ENCODE measurements at regions not wholly inside any gene's neighbourhood (a gene's known extent, or its start where the extent isn't known, plus 50 kb on each side); places are given as distances from the start of the nearest gene placed in this dataset.

DNA sequence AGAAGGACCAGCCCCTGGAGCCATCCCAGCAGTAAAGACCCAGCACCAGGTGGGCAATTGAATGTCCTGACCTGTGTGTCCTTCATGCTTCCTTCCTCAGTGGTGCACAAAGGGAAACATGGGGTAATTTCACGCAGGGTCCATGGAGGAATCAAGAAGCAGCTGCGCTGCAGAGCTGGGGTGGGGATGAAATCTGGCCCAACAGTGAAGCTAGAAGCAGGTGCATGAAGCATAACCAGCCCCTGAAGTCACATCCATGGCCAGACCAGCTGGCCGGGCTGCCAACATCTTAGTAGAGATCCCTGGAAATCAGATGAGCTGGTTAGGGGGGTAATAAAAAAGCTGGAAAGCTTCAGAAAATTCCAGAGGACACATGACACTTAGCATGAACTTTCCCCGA, 646.7 kb upstream of the DEFB115 start (continued):
- TF ChIP-seq, protein P1, sequence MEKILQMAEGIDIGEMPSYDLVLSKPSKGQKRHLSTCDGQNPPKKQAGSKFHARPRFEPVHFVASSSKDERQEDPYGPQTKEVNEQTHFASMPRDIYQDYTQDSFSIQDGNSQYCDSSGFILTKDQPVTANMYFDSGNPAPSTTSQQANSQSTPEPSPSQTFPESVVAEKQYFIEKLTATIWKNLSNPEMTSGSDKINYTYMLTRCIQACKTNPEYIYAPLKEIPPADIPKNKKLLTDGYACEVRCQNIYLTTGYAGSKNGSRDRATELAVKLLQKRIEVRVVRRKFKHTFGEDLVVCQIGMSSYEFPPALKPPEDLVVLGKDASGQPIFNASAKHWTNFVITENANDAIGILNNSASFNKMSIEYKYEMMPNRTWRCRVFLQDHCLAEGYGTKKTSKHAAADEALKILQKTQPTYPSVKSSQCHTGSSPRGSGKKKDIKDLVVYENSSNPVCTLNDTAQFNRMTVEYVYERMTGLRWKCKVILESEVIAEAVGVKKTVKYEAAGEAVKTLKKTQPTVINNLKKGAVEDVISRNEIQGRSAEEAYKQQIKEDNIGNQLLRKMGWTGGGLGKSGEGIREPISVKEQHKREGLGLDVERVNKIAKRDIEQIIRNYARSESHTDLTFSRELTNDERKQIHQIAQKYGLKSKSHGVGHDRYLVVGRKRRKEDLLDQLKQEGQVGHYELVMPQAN (conservative IDR thresholded peaks at IDR 0.05) = no peak
- TF ChIP-seq ESRRA (IDR thresholded peaks at IDR 0.05; ENCODE audit: low read length) (no peak), ZNF217 (IDR thresholded peaks at IDR 0.05) (no peak), ZSCAN29 (IDR thresholded peaks at IDR 0.05) (no peak), DPF2 (IDR thresholded peaks at IDR 0.05) (no peak), RAD21 (IDR thresholded peaks at IDR 0.05; ENCODE audit: insufficient read depth, low read depth, low read length) (no peak), WRNIP1 (IDR thresholded peaks at IDR 0.05; ENCODE audit: borderline replicate concordance, low read depth, low read length) (no peak), HDGF (IDR thresholded peaks at IDR 0.05) (no peak)

DNA sequence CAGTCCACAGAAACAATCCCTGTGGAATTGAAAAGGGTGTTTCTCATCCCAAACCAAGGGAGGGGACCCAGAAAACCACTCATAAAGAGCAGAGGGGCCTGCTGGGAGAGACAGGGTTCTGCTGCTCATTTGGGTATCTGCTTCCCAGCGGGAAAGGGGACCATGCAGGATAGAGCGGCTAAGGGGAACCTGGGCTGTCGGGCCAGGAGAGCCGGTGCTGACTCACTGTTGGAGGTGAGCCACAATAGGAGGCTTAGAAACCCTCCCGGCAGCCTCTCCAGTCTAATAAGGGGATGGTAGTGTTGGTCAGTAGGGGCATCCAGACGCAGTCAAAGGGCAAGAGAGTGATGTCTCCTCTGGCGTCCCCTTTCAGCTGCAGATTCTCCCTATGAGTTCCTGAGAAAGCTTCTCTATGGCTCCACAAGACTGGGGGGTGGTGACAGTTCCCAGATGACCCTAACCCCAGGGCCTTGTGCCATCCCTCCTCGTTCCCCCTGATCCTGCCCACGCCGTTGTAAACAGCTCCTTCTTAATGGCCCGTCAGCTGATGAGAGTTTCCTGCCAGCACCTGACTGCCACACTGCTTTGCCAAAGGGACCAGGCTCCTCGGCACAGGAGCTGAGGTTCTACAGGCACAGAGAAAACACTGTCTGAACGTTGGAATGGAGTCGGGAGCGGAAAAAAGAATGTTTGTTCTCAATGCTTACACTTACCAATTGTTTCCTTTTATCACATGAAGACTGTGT, 646.1 kb upstream of the DEFB115 start:
- Histone ChIP-seq H3K27me3 (replicated peaks in 1 of 2; ENCODE audit: control insufficient read depth in 2 of 2, insufficient read depth in 2 of 2, low read length in 1 of 2) (no peaks in the 10 kb centered on the region), H2AFZ (ENCODE audit: control insufficient read depth, low read depth, low read length) (no peak overlapping the region), H3K4me1 (ENCODE audit: control insufficient read depth, insufficient read depth, low read length) (no peaks in the 10 kb centered on the region), H3K27ac (ENCODE audit: control insufficient read depth, insufficient read depth) (no peak overlapping the region), H3K4me2 (ENCODE audit: control insufficient read depth, insufficient read depth) (no peak overlapping the region), H3K4me3 (no peak overlapping the region), H4K20me1 (ENCODE audit: control insufficient read depth, insufficient read depth) (no peaks in the 10 kb centered on the region), H3K36me3 (ENCODE audit: control insufficient read depth in 2 of 2, insufficient read depth in 2 of 2, low read length in 1 of 2) (no peaks in the 10 kb centered on the region), H3K9ac (ENCODE audit: control insufficient read depth, insufficient read depth, low read length) (no peak overlapping the region), H3K79me2 (ENCODE audit: control insufficient read depth, insufficient read depth, low read length) (no peaks in the 10 kb centered on the region), H3K9me3 (replicated peaks; ENCODE audit: control insufficient read depth, insufficient read depth, low read length) (no peaks in the 10 kb centered on the region; the same call in 2 of the 3 replicates)
- in situ Hi-C loops (cut with MboI) (no loop called here), intact Hi-C loops (cut with micrococcal nuclease; ENCODE audit: unreplicated experiment) (no loop called here)
- SMC1A ChIA-PET (ENCODE audit: uncharacterized antibody, unreplicated experiment) = no interaction called here
- DNase-seq (ENCODE audit: low read depth, low spot score) (no peak), FAIRE-seq (no peak), ATAC-seq (no peak)
- RAD21 ChIA-PET (ENCODE audit: unreplicated experiment) = no interaction called here
- no peak for TF ChIP-seq EED (IDR thresholded peaks at IDR 0.05; ENCODE audit: low read depth)
- TF ChIP-seq CREM (IDR thresholded peaks at IDR 0.05; ENCODE audit: low read depth) = no peak
- TF ChIP-seq EP300 (IDR thresholded peaks at IDR 0.05; ENCODE audit: borderline replicate concordance in 1 of 2, control insufficient read depth in 1 of 2, low read depth in 2 of 2, low read length in 2 of 2) = no peak
- TF ChIP-seq, protein P2, sequence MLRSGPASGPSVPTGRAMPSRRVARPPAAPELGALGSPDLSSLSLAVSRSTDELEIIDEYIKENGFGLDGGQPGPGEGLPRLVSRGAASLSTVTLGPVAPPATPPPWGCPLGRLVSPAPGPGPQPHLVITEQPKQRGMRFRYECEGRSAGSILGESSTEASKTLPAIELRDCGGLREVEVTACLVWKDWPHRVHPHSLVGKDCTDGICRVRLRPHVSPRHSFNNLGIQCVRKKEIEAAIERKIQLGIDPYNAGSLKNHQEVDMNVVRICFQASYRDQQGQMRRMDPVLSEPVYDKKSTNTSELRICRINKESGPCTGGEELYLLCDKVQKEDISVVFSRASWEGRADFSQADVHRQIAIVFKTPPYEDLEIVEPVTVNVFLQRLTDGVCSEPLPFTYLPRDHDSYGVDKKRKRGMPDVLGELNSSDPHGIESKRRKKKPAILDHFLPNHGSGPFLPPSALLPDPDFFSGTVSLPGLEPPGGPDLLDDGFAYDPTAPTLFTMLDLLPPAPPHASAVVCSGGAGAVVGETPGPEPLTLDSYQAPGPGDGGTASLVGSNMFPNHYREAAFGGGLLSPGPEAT (IDR thresholded peaks at IDR 0.05; ENCODE audit: low read depth) = no peak
- no peak for TF ChIP-seq SMC3 (IDR thresholded peaks at IDR 0.05; ENCODE audit: borderline replicate concordance, low read length)
- TF ChIP-seq MEF2A (IDR thresholded peaks at IDR 0.05; ENCODE audit: insufficient read depth, low read depth, low read length) = no peak
- TF ChIP-seq ESRRA (IDR thresholded peaks at IDR 0.05; ENCODE audit: low read length) = no peak
- no peak for TF ChIP-seq CEBPB (IDR thresholded peaks at IDR 0.05; ENCODE audit: borderline replicate concordance in 1 of 2, low read depth in 2 of 2, low read length in 2 of 2)
- TF ChIP-seq SMAD1 (IDR thresholded peaks at IDR 0.05; ENCODE audit: low read depth, partially characterized antibody) = no peak
- no peak for TF ChIP-seq TCF7 (IDR thresholded peaks at IDR 0.05; ENCODE audit: borderline replicate concordance)
- TF ChIP-seq SP1 (IDR thresholded peaks at IDR 0.05; ENCODE audit: low read depth, low read length) = no peak
- no peak for TF ChIP-seq RB1 (IDR thresholded peaks at IDR 0.05; ENCODE audit: borderline replicate concordance)
- no peak for TF ChIP-seq KAT2A (conservative IDR thresholded peaks at IDR 0.05; ENCODE audit: control insufficient read depth, low read depth, low read length)
- TF ChIP-seq PAX8 (IDR thresholded peaks at IDR 0.05) = no peak
- TF ChIP-seq SREBF2 (IDR thresholded peaks at IDR 0.05; ENCODE audit: low read length) = no peak
- TF ChIP-seq SRF (IDR thresholded peaks at IDR 0.05; ENCODE audit: low read depth in 2 of 2, low read length in 2 of 2) = no peak
- 40% methylated on average over 15 of the region's 15 CpGs for WGBS (ENCODE audit: insufficient coverage, insufficient replicate concordance, low lambda C conversion rate, missing lambda C conversion rate)
- POLR2A ChIA-PET = no interaction called here
- CTCF ChIA-PET = no interaction called here
- BruUV-seq (replicated peaks) = no TSS peak
